A549 (cell line): ENCODE measurements at regions not wholly inside any gene's neighbourhood (a gene's known extent, or its start where the extent isn't known, plus 50 kb on each side); places are given as distances from the start of the nearest gene placed in this dataset.

Source experiments
- ATAC-seq, 2 experiments: fragments of 200-7000 bp in 1 of 2; fragments of >200 bp in 1 of 2; cut with Nextera tagmentation in 1 of 2; cut with Tn5 transposase in 1 of 2; 3 replicates each; pipeline versions ENCODE4 v1.8.0 to v1.9.1; 2018 to 2020; ENCODE audit warnings: mild to moderate bottlenecking in 1 of 2, moderate library complexity in 1 of 2
- CTCF ChIA-PET: fragments of 300-600 bp; sonication (Branson Sonifier 250); formaldehyde crosslinking; extraction: SDS; loops from one replicate; lab custom pipeline; 2021; ENCODE audit warnings: antibody characterized with exemption, inconsistent platforms; lab: Yijun Ruan, JAX
- POLR2A ChIA-PET: fragments of 350-600 bp; formaldehyde crosslinking; extraction: SDS; loops from one replicate; lab custom pipeline; 2021; ENCODE audit warnings: antibody characterized with exemption, inconsistent platforms; lab: Yijun Ruan, JAX
- DNase-seq, 2 experiments: peaks; one replicate each; pipeline versions ENCODE4 v3.0.0 to v3.0.0-alpha.2; 2011 to 2016; ENCODE audit warnings: low read depth in 1 of 2, low spot score in 1 of 2
- FAIRE-seq: peaks from 2 replicates; lab custom pipeline; 2011; peaks lifted over from hg19 to GRCh38; lab: Jason Lieb, UNC
- H3K27ac ChIP-seq, 2 experiments: fragments of >200 bp; sonication (Bioruptor Twin); formaldehyde crosslinking; 3 replicates each; pipeline ENCODE4 v1.5.1; 2016 to 2017
- H3K4me1 ChIP-seq: fragments of >200 bp; sonication (Bioruptor Twin); formaldehyde crosslinking; 3 replicates; pipeline ENCODE4 v1.6.1; 2016
- H3K4me2 ChIP-seq: fragments of >200 bp; sonication (Bioruptor Twin); formaldehyde crosslinking; 3 replicates; pipeline ENCODE4 v1.6.1; 2016
- H3K4me3 ChIP-seq: fragments of >200 bp; sonication (Bioruptor Twin); formaldehyde crosslinking; 3 replicates; pipeline ENCODE4 v1.5.1; 2016
- H3K9me3 ChIP-seq: fragments of >200 bp; sonication (Bioruptor Twin); formaldehyde crosslinking; 3 replicates; pipeline ENCODE4 v1.6.1; 2016
- BHLHE40 ChIP-seq: IDR thresholded peaks from 2 replicates; pipeline ENCODE4 v1.6.1; 2012; ENCODE audit warnings: low read depth, low read length, inconsistent platforms
- CHD2 ChIP-seq: fragments of 150-350 bp; IDR thresholded peaks from 2 replicates; pipeline ENCODE4 v1.6.1; 2014; ENCODE audit warnings: low read length; ENCODE audit not compliant: partially characterized antibody
- EHMT2 ChIP-seq: fragments of 200-600 bp; sonication (generic); IDR thresholded peaks from 2 replicates; pipeline ENCODE4 v1.6.1; 2016; ENCODE audit warnings: antibody characterized with exemption, low read depth, mild to moderate bottlenecking, moderate library complexity
- EP300 ChIP-seq, 2 experiments: fragments of >200 bp; sonication (Bioruptor Twin); formaldehyde crosslinking; IDR thresholded peaks; 2 replicates in 1 of 2; 3 replicates in 1 of 2; pipeline ENCODE4 v1.6.1; 2016 to 2017
- ESRRA ChIP-seq: fragments of 150-350 bp; IDR thresholded peaks from 2 replicates; pipeline ENCODE4 v1.6.1; 2014; ENCODE audit warnings: mild to moderate bottlenecking, low read length, borderline replicate concordance
- FOSB ChIP-seq: fragments of 250-450 bp; sonication (Bioruptor Pico); IDR thresholded peaks from 2 replicates; pipeline ENCODE4 v1.5.0; 2020; ENCODE audit warnings: mild to moderate bottlenecking, moderate library complexity
- FOXS1 ChIP-seq: fragments of 250-450 bp; sonication (Bioruptor Pico); IDR thresholded peaks from 2 replicates; pipeline ENCODE4 v1.5.0; 2020; ENCODE audit warnings: mild to moderate bottlenecking, moderate library complexity
- GATA3 ChIP-seq: IDR thresholded peaks from 2 replicates; pipeline ENCODE4 v1.6.1; 2012; ENCODE audit warnings: borderline replicate concordance
- HMGXB4 ChIP-seq: fragments of 250-450 bp; sonication (Bioruptor Pico); IDR thresholded peaks from 2 replicates; pipeline ENCODE4 v1.5.0; 2021; ENCODE audit warnings: mild to moderate bottlenecking, moderate library complexity, borderline replicate concordance
- HOXA7 ChIP-seq: fragments of 250-450 bp; sonication (Bioruptor Pico); IDR thresholded peaks from 2 replicates; pipeline ENCODE4 v1.5.0; 2020; ENCODE audit warnings: mild to moderate bottlenecking, moderate library complexity
- JUNB ChIP-seq: fragments of >200 bp; sonication (Bioruptor Twin); formaldehyde crosslinking; IDR thresholded peaks from 2 replicates; pipeline ENCODE4 v1.6.1; 2016
- MAZ ChIP-seq: fragments of 150-350 bp; IDR thresholded peaks from 2 replicates; pipeline ENCODE4 v1.6.1; 2014; ENCODE audit warnings: antibody characterized with exemption, low read depth, low read length, borderline replicate concordance
- PHF8 ChIP-seq: fragments of 200-600 bp; sonication (generic); IDR thresholded peaks from 2 replicates; pipeline ENCODE4 v1.6.1; 2016; ENCODE audit warnings: low read depth, mild to moderate bottlenecking, antibody characterized with exemption, moderate library complexity, borderline replicate concordance
- POLR2A ChIP-seq: IDR thresholded peaks from 2 replicates; pipeline ENCODE4 v1.6.1; 2012; ENCODE audit warnings: mild to moderate bottlenecking, low read length
- POLR2AphosphoS2 ChIP-seq: conservative IDR thresholded peaks from 2 replicates; pipeline ENCODE4 v1.6.1; 2012; ENCODE audit warnings: low read length, improper control_type of control experiment, inconsistent platforms
- RAD21 ChIP-seq, 2 experiments: fragments of >200 bp in 1 of 2; sonication (Bioruptor Twin) in 1 of 2; formaldehyde crosslinking in 1 of 2; IDR thresholded peaks in 1 of 2; conservative IDR thresholded peaks in 1 of 2; 2 replicates in 1 of 2; 3 replicates in 1 of 2; pipeline ENCODE4 v1.6.1; 2012 to 2018; ENCODE audit warnings: inconsistent platforms in 1 of 2
- RARB ChIP-seq: fragments of 250-450 bp; sonication (Bioruptor Pico); IDR thresholded peaks from 2 replicates; pipeline ENCODE4 v1.8.0; 2021; ENCODE audit warnings: mild to moderate bottlenecking, moderate library complexity
- RFX5 ChIP-seq: fragments of 450-650 bp; IDR thresholded peaks from 2 replicates; pipeline ENCODE4 v1.7.1; 2014; ENCODE audit warnings: antibody characterized with exemption, mild to moderate bottlenecking, moderate library complexity
- RNF2 ChIP-seq: fragments of 200-600 bp; sonication (generic); IDR thresholded peaks from 2 replicates; pipeline ENCODE4 v1.6.1; 2016; ENCODE audit warnings: low read depth, mild to moderate bottlenecking, antibody characterized with exemption, moderate library complexity, borderline replicate concordance
- TFCP2L1 ChIP-seq: fragments of 250-450 bp; sonication (Bioruptor Pico); IDR thresholded peaks from 2 replicates; pipeline ENCODE4 v1.5.0; 2021; ENCODE audit warnings: mild to moderate bottlenecking
- ZSCAN20 ChIP-seq: fragments of 250-450 bp; sonication (Bioruptor Pico); IDR thresholded peaks from 2 replicates; pipeline ENCODE4 v1.8.0; 2022; ENCODE audit warnings: mild to moderate bottlenecking, moderate library complexity
- WGBS: methylation state at CpG from one replicate; pipeline ENCODE4 v1.1.6; 2017; ENCODE audit errors: missing lambda C conversion rate; 5-methylcytosine and 5-hydroxymethylcytosine counted together

GRCh38 chr15:97755726-97756125, 204.8 kb upstream of the ARRDC4 start:
- ATAC-seq, result no peak
- no peaks in the 10 kb centered on the region for H3K9me3 ChIP-seq
- 12% methylated on average over 1 of the region's 1 CpG for WGBS
- no peaks in the 10 kb centered on the region for H3K4me1 ChIP-seq
- no peak for FAIRE-seq
- H3K27ac ChIP-seq, result no peak overlapping the region
- CTCF ChIA-PET, result interaction anchor here (0.6 to 3.0 kb wide), 16 partner anchors 9 to 1401 kb away, joined by 3 to 12 read pairs (median 3); no protein-coding TSS in a partner anchor
- no peak overlapping the region for H3K4me3 ChIP-seq
- no peak for DNase-seq
- TF ChIP-seq RAD21 (conservative IDR thresholded peaks at IDR 0.05 in 1 of 2, IDR thresholded peaks at IDR 0.05 in 1 of 2) (no peak), CHD2 (no peak)
- POLR2A ChIA-PET, result no interaction called here
- H3K4me2 ChIP-seq, result no peak overlapping the region

DNA sequence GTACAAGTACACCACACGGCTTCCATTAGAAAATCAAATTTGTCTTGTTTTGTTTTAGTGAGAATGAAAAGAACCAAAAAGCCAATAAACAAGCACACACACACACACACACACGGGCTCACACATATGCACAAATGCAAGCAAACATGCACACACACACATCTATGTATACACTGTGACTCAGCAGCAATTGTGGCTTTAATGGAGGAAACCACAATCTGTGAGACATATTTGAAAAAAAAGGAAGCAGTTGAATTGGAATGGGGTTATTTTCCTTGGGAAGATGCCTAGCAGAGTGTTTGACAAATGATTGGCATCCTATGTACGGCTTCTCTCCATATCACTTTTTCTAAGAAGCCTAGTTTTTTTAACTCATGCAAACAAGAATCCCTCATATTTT, 201.1 kb upstream of the ARRDC4 start:
- no peak overlapping the region for H3K4me2 ChIP-seq
- DNase-seq (no peak), FAIRE-seq (no peak), ATAC-seq (no peak)
- ChIA-PET POLR2A (no interaction called here), CTCF (interaction anchor here (1.4 kb wide), 1 partner anchor 9 kb away, joined by 3 read pairs; no protein-coding TSS in a partner anchor)
- WGBS, result 32% methylated on average over 3 of the region's 3 CpGs
- no peaks in the 10 kb centered on the region for H3K9me3 ChIP-seq
- no peak overlapping the region for H3K4me3 ChIP-seq
- TF ChIP-seq POLR2AphosphoS2, result no peak
- TF ChIP-seq HOXA7 (CRISPR knock-in tag), result no peak
- TF ChIP-seq RNF2, result no peak
- TF ChIP-seq CHD2, result no peak
- no peak overlapping the region for H3K27ac ChIP-seq
- no peaks in the 10 kb centered on the region for H3K4me1 ChIP-seq

DNA sequence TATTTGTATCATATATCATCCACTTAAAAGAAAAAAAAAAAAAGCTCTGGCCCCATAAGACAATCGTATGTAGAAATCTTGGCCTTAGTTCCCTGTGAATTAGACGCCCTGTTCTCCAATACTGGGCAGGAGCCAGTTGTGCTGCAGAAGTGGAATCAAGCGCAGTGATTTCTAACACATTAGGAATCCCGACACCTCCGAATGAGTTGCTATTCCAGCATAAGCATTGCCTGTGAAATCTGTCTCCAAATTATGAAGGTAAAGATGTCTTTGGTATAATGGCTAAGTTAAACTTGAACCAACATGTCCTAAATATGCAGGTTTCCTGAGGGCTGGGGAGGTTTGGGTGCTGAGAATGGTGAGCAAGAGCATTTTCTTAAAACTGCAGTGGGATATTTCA, 199.4 kb upstream of the ARRDC4 start:
- H3K4me2 ChIP-seq, result no peak overlapping the region
- H3K4me3 ChIP-seq, result no peak overlapping the region
- FAIRE-seq (no peak), DNase-seq (no peak), ATAC-seq (no peak)
- POLR2A ChIA-PET, result no interaction called here
- no peaks in the 10 kb centered on the region for H3K9me3 ChIP-seq
- no peaks in the 10 kb centered on the region for H3K4me1 ChIP-seq
- CTCF ChIA-PET, result no interaction called here
- no peak overlapping the region for H3K27ac ChIP-seq
- 19% methylated on average over 5 of the region's 5 CpGs for WGBS
- TF ChIP-seq FOXS1 (CRISPR knock-in tag) (no peak), MAZ (no peak), POLR2A (no peak), ZSCAN20 (CRISPR knock-in tag) (no peak), TFCP2L1 (CRISPR knock-in tag) (no peak), HMGXB4 (CRISPR knock-in tag) (no peak), JUNB (no peak), ESRRA (no peak), RAD21 (conservative IDR thresholded peaks at IDR 0.05 in 1 of 2, IDR thresholded peaks at IDR 0.05 in 1 of 2) (no peak), PHF8 (no peak), EP300 (IDR thresholded peaks at IDR 0.05) (no peak), GATA3 (no peak), FOSB (no peak), EHMT2 (no peak), RFX5 (no peak), BHLHE40 (no peak)

- Histone ChIP-seq H3K27ac (no peak overlapping the region), H3K9me3 (no peaks in the 10 kb centered on the region; the same call in 2 of the 3 replicates), H3K4me2 (no peak overlapping the region), H3K4me3 (no peak overlapping the region), H3K4me1 (no peaks in the 10 kb centered on the region)
- ChIA-PET CTCF (interaction anchor here (1.3 kb wide), 1 partner anchor 14 kb away, joined by 3 read pairs; no protein-coding TSS in a partner anchor), POLR2A (no interaction called here)
- WGBS, result 18% methylated on average over 4 of the region's 4 CpGs
- no peak for ATAC-seq
- no peak for DNase-seq
- FAIRE-seq, result no peak
- TF ChIP-seq RARB (CRISPR knock-in tag), result no peak
Measured at GRCh38 chr15:97783240-97783639, 177.3 kb upstream of the ARRDC4 start.
